ENCODE measurements at regions not wholly inside any gene's neighbourhood (a gene's known extent, or its start where the extent isn't known, plus 50 kb on each side); places are given as distances from the start of the nearest gene placed in this dataset.

DNA sequence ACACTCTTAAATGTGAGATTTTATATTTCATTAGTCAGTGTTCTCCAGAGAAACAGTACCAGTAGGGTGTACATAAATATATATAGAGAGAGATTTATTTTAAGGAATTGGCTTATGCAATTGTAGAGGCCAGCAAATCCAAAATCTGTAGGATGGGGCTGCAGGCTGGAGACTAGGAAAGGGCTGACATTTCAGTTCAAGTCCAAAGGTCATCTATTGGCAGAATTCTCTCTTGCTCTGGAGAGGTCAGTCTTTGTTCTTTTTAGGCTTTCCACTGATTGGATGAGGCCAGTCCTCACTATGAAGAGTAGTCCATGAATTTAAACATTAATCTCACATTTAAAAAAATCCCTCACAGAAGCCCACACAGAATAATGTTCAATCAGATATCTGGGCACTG is 170.8 kb upstream of the NCKAP5 start:
- H3K4me1 Mint-ChIP-seq: no peaks in the 10 kb centered on the region
- DNase-seq: no peak
- H3K27me3 Mint-ChIP-seq (ENCODE audit: insufficient read depth): peaks cover 5% of the 10 kb centered on the region
- no peak overlapping the region for H3K4me3 Mint-ChIP-seq
- H3K9me3 ChIP-seq (ENCODE audit: control insufficient read depth, low read length): no peaks in the 10 kb centered on the region
- no peaks in the 10 kb centered on the region for H3K27me3 ChIP-seq (ENCODE audit: control insufficient read depth, insufficient read depth, low read length, poor library complexity, severe bottlenecking)
- H3K36me3 ChIP-seq (ENCODE audit: control insufficient read depth, insufficient read depth, low read length): no peaks in the 10 kb centered on the region
- no peak overlapping the region for H3K27ac Mint-ChIP-seq
- no peaks in the 10 kb centered on the region for H3K4me1 ChIP-seq (ENCODE audit: control insufficient read depth, insufficient read depth, low read length)
- H3K27ac ChIP-seq (ENCODE audit: low read depth, low read length): no peak overlapping the region
- no peak overlapping the region for H3K4me3 ChIP-seq (ENCODE audit: low read length)
- no peak for TF ChIP-seq CTCF (conservative IDR thresholded peaks at IDR 0.05)
- no peaks in the 10 kb centered on the region for H3K36me3 Mint-ChIP-seq (ENCODE audit: low read depth)
- no peak overlapping the region for H3K9ac ChIP-seq (ENCODE audit: extremely low read depth, low read length, poor library complexity, severe bottlenecking)
- no peaks in the 10 kb centered on the region for H3K9me3 Mint-ChIP-seq

DNA sequence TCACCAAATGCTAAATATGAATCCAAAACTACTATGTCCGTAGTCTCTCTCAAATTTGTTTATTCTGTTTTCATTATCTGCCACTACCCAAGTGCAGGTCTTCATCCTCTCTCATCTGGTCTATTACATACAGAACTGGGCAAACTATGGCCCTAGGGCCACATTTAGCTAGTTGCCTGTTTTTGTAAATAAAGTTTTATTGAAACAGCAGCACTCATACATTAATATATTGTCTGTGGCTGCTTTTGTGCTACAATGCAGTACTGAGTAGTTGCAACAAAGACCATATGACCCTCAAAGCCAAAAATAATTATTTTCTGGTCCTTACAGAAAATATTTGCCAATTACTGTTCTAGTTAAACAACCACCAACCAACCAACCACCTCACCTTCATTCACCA is 172.2 kb upstream of the NCKAP5 start:
- no peak for DNase-seq
- Mint-ChIP-seq H3K27ac (no peak overlapping the region), H3K36me3 (ENCODE audit: low read depth) (no peaks in the 10 kb centered on the region), H3K9me3 (no peaks in the 10 kb centered on the region), H3K27me3 (ENCODE audit: insufficient read depth) (peaks cover 3% of the 10 kb centered on the region), H3K4me3 (no peak overlapping the region), H3K4me1 (no peaks in the 10 kb centered on the region)
- Histone ChIP-seq H3K9me3 (ENCODE audit: control insufficient read depth, low read length) (no peaks in the 10 kb centered on the region), H3K4me3 (ENCODE audit: low read length) (no peak overlapping the region), H3K27me3 (ENCODE audit: control insufficient read depth, insufficient read depth, low read length, poor library complexity, severe bottlenecking) (no peaks in the 10 kb centered on the region), H3K27ac (ENCODE audit: low read depth, low read length) (no peak overlapping the region), H3K9ac (ENCODE audit: extremely low read depth, low read length, poor library complexity, severe bottlenecking) (no peak overlapping the region), H3K4me1 (ENCODE audit: control insufficient read depth, insufficient read depth, low read length) (no peaks in the 10 kb centered on the region), H3K36me3 (ENCODE audit: control insufficient read depth, insufficient read depth, low read length) (no peaks in the 10 kb centered on the region)
- no peak for TF ChIP-seq CTCF (conservative IDR thresholded peaks at IDR 0.05)
- WGBS, 2 experiments (ENCODE audit: insufficient coverage in 1 of 2, insufficient read length in 1 of 2): 87 to 100% methylated on average over 1 of the region's 1 CpG

GRCh38 chr2:133748007-133748700 is 179.9 kb upstream of the NCKAP5 start:
- peaks cover 3% of the 10 kb centered on the region for H3K27me3 Mint-ChIP-seq (ENCODE audit: insufficient read depth)
- H3K27me3 ChIP-seq (ENCODE audit: control insufficient read depth, insufficient read depth, low read length, poor library complexity, severe bottlenecking): no peaks in the 10 kb centered on the region
- no peaks in the 10 kb centered on the region for H3K36me3 ChIP-seq (ENCODE audit: control insufficient read depth, insufficient read depth, low read length)
- H3K4me1 Mint-ChIP-seq: no peaks in the 10 kb centered on the region
- H3K9ac ChIP-seq (ENCODE audit: extremely low read depth, low read length, poor library complexity, severe bottlenecking): no peak overlapping the region
- H3K9me3 Mint-ChIP-seq: no peaks in the 10 kb centered on the region
- H3K4me1 ChIP-seq (ENCODE audit: control insufficient read depth, insufficient read depth, low read length): peaks cover 2% of the 10 kb centered on the region
- WGBS, 2 experiments (ENCODE audit: insufficient coverage in 1 of 2, insufficient read length in 1 of 2): 94 to 100% methylated on average over 3 of the region's 3 CpGs
- TF ChIP-seq CTCF (conservative IDR thresholded peaks at IDR 0.05): no peak
- H3K4me3 ChIP-seq (ENCODE audit: low read length): no peak overlapping the region
- no peaks in the 10 kb centered on the region for H3K9me3 ChIP-seq (ENCODE audit: control insufficient read depth, low read length)
- H3K27ac ChIP-seq (ENCODE audit: low read depth, low read length): no peak overlapping the region
- DNase-seq: no peak
- H3K36me3 Mint-ChIP-seq (ENCODE audit: low read depth): no peaks in the 10 kb centered on the region
- no peak overlapping the region for H3K4me3 Mint-ChIP-seq
- H3K27ac Mint-ChIP-seq: no peak overlapping the region
